NCI-H187 (cell line): ENCODE measurements at regions not wholly inside any gene's neighbourhood (a gene's known extent, or its start where the extent isn't known, plus 50 kb on each side); places are given as distances from the start of the nearest gene placed in this dataset.

Experiments
- DNase-seq, 2 experiments: peaks; one replicate each; lab custom pipeline; 2025; lab: John Stamatoyannopoulos, UW

DNA sequence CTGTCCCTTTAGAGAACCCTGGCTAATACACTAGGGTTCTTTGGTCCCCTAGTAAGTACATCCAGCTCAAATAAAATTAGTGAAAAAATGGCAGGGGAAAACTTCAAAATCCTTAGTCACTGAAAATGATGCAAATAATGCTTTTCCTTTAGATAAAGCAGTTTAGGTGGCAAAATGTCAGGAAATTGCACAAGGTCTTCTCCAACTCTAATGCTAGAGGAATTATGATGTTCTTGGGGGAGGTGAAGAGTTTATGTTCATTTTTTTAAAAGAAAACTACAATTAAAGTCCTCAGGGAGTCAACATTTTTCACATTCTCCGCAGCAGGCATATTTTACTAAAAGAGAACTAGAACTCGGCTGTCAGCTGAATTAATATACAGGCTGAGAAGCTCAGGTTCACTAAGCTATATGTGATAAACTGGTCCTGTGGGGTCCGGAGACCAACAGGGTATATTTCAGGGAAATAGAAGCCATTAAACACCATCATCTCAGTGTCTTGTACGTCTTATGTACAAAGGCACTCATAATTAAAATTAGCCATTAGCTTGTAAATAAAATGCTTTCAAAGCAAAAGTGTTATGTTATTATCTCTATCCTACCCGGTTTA lies 1164.7 kb upstream of the AUTS2 start:
- no peak for DNase-seq

DNA sequence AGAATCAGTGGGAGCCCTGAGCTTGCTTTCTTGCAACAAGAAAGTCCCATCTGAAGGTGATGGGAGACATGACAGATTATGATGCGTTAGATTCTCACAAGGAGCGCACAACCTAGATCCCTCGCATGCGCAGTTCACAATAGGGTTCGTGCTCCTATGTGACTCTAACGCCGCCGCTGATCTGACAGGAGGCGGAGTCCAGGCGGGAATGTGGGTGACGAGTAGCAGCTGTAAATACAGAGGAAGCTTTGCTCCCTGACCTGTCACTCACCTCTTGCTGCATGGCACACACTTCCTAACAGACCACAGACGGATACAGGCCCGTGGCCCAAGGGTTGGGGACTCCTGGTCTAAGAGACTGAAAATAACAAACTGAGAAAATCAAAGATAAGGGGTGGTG lies 1163.4 kb upstream of the AUTS2 start:
- DNase-seq, result no peak

DNA sequence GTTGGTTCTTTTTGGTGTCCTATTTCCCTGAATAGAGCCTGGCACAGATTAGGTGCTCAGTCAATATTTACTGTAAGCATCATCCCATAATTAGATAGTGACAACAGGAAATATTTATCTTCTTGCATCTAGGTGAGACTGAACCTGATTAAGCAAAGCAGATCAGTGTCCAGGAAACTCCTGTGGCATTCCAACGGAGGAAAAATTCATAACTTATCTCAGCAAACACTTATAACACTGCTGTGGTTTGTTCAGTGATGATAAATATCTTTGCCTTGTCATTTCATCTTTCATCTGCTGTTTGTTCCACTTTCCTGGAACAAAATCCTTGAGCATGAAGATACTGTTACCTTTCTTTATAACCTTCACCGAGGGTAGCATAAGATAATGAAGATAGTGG lies 1160.3 kb upstream of the AUTS2 start:
- DNase-seq, result no peak

DNA sequence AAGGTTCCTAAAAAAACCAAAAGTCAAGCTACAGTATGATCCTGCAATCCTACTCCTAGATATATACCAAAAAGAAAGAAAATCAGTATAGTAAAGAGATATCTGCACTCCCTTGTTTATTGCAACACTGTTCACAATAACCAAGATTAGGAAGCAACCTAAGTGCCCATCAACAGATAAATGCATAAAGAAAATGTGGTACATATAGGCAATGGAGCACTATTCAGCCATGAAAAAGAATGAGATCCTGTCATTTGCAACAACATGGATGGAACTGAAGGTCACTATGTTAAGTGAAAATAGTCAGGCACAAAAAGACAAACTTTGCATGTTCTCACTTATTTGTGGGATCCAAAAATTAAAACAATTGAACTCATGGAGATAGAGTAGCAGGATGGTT lies 1159.5 kb upstream of the AUTS2 start:
- DNase-seq, result no peak

DNA sequence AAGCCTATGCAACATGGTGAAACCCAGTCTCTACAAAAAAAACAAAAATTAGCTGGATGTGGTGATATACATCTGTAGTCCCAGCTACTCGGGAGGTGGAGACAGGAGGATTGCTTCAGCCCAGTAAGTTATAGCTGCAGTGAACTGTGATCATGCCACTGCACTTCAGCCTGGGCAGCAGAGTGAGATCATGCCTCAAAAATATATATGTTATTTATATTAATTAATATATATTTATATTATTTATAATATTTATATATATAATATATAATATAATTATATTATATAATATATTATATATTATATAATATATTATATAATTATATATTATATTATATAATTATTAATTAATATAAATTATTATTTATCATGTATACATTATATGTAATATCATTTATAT lies 1158.4 kb upstream of the AUTS2 start:
- DNase-seq, result no peak

DNA sequence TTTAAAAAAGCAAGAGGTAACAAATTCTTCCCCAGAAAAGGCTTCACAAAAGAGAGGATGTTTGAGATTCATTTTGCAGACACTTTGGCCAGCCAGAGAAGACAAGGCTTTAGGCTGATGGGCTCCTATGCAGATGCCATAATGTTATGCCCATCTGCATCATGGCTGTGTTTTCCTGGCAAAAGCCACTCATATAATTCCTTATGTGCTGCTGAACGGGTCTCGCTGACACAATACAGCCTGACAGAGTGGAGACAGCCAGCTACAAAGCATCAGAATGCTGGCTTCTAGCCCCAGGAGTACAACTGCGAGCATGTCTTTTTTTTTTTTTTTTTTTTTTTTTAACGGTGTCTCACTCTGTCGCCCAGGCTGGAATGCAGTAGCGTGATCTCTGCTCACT lies 1157.4 kb upstream of the AUTS2 start:
- DNase-seq, result no peak

DNA sequence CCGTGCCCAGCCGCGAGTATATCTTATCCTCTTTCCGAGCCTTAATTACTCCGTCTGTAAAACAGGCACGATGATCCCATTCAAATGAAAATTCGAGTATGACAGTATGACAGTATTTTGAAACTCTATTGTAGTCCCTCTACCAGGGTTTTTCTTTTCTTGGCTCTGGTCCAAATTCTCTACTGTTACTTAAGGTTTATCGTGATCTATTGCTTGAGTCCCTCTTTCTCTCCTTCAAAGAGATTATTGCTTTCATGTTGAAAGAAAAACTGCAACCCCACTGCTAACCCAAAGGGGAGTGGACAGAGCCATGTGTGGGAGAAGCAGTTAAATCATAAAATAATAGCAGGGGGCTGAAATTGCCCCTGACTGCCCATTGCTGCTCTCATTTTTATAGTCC lies 1156.6 kb upstream of the AUTS2 start:
- no peak for DNase-seq

DNA sequence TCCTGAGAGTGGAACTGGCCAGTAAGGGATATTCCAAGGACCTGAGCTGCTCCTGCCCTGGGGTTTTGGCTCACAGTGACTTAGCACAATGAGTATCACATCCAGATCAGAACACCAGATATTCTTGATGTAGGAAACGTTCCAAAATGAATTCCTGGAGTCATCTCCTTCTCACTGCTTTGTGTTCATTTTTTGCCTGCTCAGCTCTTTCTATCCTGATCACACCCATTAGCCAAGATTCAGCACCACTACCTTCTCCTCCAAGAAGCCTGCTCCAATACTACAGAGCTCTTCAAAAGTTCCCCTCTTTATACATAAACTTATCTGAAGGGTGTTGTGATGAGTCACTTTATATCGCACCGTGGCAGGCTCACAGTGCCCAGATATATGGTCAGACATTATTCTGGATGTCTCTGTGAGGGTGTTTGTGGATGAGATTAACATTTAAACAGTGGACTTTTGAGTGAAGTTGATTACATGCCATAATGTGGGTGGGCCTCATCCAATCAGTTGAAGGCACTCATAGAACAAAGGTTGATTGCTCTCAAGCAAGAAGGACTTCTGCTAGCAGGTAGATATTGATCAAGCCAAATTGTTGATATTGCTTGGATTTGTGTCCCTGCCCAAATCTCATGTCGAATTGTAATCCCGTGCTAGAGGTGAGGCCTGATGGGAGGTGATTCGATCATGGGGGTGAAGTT lies 1155.2 kb upstream of the AUTS2 start:
- DNase-seq, result no peak

DNA sequence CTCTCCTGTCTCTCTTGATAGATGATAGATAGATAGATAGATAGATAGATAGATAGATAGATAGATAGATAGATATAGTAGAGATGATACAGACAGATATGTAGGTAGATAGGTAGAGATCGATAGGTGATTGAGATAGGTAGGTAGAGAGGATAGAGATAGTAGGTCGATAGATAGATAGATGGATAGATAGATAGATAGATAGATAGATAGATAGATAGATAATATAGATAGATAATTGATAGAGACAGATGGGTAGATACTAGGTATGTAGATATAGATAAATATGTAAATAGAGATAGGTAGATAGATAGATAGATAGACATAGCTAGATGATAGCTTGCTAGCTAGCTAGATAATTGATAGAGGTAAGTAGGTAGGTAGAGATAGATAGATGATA lies 1154.2 kb upstream of the AUTS2 start:
- no peak for DNase-seq

DNA sequence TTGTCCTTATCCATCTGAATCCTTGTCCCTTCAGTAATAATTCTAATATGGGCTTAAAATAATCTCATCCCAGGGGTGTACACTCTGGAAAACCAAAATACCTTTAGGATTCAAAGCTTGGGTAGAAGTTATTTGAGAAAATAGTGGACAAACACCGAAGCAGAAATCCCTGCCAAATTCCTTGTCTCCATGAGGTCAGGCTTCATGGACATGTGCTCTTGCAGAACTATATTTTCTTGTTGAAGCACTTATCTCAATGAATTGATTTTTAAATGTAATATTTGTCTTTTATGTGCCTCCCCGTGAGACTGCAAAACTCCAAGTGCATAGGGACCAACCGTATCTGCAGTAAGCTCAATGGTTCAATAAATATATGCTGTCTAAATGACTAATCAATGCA lies 1153.3 kb upstream of the AUTS2 start:
- no peak for DNase-seq

DNA sequence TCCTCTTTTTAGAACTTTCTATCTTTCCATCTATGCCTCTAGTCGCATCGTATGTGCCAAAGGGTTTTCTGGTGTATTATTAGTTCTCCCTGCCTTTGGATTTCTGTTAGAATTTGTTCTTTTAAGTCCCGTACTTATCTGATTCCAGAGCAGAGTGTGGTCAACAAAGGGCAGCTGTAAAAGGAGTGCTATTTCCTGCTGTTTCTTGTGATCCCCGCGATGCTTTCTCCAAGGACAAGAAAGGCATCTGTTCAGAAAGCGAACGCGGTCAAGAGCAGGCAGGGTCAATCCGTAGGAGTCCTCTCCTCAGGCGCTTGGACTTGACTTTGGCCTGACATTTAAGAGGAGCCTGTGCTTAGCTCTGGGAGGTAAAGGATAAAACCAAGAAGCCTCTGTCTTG lies 1152.1 kb upstream of the AUTS2 start:
- DNase-seq, result no peak

DNA sequence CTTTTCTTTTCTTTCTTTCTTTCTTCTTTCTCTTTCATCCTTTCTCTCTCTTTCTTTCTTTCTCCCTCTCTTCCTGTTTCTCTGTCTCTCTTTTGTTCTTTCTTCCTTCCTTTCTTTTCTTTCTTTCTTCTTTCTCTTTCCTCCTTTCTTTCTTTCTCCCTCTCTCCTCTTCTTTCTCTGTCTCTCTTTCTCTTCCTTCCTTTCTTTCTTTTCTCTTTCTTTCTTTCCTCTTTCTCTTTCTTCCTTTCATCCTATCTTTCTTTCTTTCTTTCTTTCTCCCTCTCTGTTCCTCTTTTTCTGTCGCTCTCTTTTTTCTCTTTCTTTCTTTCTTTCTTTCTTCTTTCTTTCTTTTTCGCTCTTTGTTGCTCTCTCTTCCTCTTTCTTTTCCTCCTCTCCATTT lies 1149.2 kb upstream of the AUTS2 start:
- DNase-seq, result no peak

DNA sequence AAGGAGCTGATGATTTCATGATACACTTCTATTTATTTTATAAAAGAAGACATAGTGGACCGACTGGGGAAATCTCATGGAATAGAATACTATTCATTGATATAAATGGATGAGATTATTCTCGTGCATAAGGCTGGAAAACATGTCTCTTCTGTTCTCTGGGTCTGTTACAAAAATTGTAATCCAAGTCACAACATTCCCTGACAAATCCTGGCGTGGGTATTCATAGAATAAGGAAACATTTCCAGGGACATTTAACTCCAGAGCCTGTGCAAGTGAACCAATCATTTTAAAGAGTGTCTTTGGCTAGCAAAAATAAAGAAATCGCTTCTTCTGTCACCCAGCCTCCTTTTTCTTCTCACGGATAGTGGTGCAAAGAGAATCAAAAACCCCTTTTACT lies 1148.5 kb upstream of the AUTS2 start:
- DNase-seq, result no peak

DNA sequence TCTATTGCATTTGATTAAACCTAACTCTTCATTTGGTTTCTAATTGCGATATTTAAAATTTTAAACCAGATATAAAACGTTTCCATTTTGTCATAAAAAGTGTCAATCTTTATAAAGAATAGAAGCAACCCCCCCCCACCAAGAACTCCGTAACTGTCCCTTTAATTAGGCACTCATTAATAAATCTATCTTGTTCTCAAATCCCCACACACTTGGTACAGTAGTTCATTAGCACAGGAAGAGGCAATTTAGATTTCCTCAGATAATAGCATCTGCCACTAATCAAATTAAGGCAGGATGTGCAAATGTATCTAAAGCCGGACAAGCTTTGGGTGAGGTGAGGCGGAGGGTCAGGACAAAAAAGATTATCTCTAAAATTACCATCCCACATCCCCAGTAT lies 1143.3 kb upstream of the AUTS2 start:
- DNase-seq, result no peak

DNA sequence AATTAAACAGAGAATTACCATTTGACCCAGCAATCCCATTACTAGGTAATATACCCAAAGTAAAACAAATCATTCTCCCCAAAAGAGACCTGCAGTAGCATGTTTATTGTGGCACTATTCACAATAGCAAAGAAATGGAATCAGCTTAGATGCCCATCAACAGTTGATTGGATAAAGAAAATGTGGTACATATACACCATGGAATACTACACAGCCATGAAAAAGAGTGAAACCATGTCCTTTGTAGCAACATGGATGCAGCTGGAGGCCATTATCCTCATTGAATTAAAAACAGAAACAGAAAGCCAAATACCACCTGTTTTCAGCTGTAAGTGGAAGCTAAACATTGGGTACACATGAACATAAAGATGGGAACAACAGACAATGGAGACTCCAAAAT lies 1141.8 kb upstream of the AUTS2 start:
- DNase-seq, result no peak

DNA sequence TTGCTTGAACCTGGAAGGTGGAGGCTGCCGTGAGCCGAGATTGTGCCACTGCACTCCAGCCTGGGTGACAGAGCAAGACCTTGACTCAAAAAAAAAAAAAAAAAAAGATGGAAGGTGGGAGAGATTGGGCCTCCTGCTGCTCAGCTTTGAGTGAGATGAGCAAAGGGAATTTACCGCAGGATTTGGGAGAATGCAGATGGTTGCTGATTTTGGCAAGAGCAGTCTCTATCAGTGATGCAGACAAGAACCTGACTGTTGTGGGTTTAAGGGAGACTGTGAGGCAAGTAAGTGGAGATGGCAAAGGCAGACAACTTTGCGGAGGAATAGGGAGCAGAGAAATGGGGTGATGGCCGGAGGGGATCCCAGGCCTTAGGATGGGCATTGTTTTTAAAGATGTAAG lies 1140.8 kb upstream of the AUTS2 start:
- no peak for DNase-seq

DNA sequence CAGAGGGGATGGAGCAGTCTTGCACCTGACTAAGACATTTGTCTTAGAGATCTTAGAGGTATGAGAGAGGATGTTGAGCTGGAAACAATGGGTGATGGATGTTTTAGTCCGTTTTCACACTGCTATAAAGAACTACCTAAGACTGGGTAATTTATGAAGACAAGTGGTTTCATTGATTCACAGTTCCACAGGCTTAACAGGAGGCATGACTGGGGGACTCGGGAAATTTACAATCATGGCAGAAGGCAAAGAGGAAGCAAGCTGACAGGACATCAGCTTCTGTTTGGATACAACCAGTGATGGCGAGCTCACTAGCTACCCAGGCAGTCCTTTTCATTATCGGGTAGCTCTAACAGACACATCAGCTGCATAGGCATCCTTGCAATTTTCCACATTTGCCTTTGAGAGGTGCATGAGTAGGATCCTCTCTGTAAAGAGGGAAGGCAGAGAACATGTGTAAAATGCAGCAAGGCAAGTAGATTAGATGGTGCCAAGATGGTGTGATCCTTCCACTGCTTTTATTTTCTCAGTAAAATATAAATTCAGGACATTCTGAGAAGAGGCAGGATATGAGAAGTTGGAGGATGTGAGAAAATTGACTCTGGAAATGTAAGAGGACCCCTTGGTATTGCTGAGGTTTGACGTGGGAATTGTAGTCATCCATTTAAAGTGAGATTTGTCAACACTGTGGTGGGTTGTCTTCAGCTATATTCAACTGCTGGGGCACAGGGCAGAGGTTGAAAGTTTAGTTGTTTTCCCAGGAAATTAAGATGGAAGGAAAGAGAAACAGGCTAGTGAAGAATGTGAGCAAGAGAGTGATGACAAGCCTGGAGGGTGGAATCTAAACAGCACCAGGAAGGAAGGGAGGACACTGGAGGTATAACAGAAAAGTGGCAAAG lies 1140.0 kb upstream of the AUTS2 start:
- DNase-seq, result no peak

DNA sequence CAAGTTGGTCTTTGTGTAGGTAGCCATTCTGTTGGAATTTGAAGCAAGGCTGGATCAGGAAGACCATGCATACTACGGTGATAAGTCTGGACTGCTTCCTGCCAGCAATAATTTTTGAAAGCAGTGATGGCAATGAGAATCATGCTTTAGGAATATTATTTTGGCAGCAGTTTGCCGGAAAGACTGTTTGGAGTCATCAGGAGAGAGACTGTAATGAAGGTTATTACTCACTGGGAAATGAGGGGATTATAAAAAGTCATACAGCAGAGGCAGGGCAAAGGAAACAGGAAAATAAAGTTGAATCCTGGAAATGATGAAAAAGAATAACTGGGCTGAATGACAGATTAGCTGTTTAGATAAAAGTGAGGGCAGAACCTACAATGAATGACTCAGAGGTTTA lies 1136.8 kb upstream of the AUTS2 start:
- DNase-seq, result no peak

DNA sequence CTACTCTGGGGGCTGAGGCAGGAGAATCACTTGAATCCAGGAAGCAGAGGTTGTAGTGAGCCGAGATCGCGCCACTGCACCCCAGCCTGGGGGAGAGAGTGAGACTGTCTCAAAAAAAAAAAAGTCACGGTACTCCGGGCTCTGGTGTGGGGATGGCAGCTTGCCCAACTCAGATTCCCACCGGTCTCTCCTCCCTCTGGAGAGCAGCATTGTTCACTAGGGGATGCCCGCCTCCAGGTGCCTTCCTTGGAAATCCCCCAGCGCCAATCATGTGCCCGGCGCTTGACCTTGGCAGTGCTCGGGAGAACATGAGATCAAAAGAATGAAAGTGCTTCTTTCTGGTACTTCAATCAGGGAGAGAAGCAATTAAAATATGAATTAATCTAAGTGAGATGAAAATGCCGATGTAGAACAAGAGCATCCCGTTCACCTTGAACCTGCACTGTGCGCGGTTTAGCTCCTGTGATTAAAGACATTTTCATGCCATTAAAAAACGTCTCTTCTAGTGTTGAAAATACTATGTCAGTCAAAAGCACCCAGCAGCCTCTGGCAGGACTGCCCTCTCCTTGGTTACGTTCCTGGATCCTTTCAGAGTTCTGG lies 1127.3 kb upstream of the AUTS2 start:
- DNase-seq, result no peak

DNA sequence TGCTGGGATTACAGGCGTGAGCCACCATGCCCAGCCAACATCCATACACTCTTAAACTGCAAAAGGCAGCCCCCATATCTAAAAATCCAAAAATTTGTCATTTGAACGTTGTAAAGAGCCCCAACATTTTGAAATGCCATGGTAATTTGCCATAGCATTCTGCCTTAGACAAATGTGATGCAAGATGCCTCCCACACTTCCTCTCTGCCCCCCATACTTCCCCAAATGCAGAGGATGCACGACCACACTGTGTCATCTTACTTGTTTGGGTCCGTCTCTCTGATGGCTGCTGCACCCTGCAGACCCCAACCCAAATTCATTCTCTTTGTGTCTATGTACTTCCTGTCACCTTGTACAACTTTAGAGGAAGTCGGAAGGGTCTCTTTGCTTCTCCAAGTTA lies 1125.6 kb upstream of the AUTS2 start:
- no peak for DNase-seq

DNA sequence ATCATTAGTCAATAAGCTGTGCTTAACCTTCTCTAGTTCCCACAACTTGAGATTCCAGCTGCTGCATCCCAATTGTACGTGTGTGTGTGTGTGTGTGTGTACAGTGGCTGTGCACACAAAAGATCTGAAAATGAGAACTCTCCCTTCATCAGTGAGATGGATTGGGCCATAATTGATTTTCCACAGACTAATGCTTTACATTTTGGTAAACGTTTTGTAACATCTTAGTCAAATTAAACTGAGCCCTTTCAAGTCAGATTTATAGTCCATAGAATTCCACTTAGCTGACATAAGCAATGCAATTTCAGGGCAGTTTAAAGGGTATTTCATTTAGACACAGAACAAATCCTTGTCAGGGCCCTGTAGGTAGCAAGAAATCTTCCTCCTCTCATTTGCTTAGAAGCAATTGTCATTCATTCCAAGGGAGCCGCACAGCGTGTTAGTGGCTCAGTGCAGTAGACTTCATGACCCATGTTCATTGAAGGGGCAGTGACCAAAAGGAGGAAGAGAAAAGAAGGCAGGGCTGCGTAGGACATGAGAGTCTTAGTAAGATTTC lies 1123.5 kb upstream of the AUTS2 start:
- DNase-seq, result no peak

DNA sequence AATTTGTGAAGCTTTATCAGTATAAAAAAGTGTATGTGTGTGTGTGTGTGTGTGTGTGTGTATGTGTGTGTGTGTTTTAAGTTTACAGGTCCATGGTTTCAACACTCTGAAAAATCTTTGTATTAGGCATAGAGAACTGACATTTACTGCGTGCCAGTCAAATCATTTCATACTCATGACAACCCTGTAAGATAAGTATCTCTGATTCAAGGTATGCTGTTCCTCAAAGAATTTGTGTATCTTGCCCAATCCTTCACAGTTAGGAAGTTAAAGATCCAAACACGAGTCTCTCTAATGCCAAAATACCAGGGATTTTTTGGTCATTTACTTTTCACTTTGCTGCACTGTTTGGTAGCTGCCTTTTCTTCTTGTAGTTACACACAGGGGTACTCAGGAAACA lies 1121.3 kb upstream of the AUTS2 start:
- DNase-seq, result no peak

DNA sequence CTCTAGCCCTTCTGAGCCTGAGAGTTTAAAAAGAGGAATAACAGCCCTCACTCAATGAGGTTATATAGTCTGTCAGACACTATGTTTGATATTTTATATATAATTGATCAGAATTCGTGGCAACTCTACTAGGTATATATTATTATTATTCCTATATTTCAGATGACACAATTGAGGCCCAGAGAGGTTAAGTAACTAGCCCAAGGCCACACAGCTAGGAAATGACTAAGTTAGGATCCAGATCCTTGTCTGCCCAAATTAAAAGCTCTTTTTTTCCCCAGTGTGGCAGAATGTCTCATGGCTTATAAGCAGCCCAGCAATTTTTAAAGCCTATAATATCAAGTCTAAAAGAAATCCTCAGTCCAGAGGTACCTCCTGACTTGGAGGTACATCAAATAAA lies 1119.9 kb upstream of the AUTS2 start:
- DNase-seq, result no peak
